Lower leg skin (tissue), 4 donors: ENCODE measurements at regions not wholly inside any gene's neighbourhood (a gene's known extent, or its start where the extent isn't known, plus 50 kb on each side); places are given as distances from the start of the nearest gene placed in this dataset.

Experiments
- DNase-seq, 2 donors: peaks; one replicate each; pipeline ENCODE4 v3.0.0-alpha.2; 2019; ENCODE audit warnings: low spot score in 2 of 2
- H3K4me3 ChIP-seq: fragments of 200-600 bp; sonication (generic); 2 replicates; pipeline ENCODE4 v1.5.1; 2017; ENCODE audit warnings: mild to moderate bottlenecking, low read depth; ENCODE audit not compliant: poor library complexity, severe bottlenecking
- POLR2A ChIP-seq, 2 donors: fragments of 450-650 bp; IDR thresholded peaks; one replicate each; pipeline ENCODE4 v1.6.1; 2016 to 2017; ENCODE audit warnings: antibody characterized with exemption in 2 of 2, mild to moderate bottlenecking in 1 of 2, moderate library complexity in 1 of 2
- WGBS, 2 donors: methylation state at CpG; one replicate each; pipeline ENCODE4 v1.1.5; 2018; 5-methylcytosine and 5-hydroxymethylcytosine counted together
- intact Hi-C: fragments of 100-400 bp; cut with DNase I; formaldehyde crosslinking; loops from one replicate; pipeline ENCODE4 v1.15.0; 2023; ENCODE audit warnings: low total_unique reads
- TF ChIP-seq, protein P1 (sequence below), 3 donors: fragments of 450-650 bp; IDR thresholded peaks; one replicate each; pipeline ENCODE4 v1.5.1; 2016; ENCODE audit warnings: antibody characterized with exemption in 3 of 3, mild to moderate bottlenecking in 3 of 3, moderate library complexity in 2 of 3

DNA sequence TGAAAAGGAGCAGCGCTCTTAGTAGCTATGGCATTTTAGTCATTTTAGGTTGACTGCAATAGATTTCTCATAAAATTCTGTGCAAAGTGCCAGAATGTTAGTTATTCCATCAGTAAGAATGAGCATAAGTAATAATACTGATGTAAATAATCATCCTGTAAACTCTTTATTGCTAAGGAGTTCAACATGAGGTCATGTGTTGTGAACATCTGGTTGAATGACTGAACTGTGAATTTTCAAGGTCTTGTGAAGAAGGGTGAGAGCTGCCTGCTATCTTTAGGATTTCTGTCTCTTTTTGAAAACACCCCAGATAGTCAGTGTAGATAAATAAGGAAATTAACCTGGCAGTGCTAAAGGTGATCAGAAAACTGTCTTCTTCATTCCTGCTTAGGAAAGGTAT lies 333.4 kb upstream of the TBC1D5 start:
- TF ChIP-seq, protein P1, sequence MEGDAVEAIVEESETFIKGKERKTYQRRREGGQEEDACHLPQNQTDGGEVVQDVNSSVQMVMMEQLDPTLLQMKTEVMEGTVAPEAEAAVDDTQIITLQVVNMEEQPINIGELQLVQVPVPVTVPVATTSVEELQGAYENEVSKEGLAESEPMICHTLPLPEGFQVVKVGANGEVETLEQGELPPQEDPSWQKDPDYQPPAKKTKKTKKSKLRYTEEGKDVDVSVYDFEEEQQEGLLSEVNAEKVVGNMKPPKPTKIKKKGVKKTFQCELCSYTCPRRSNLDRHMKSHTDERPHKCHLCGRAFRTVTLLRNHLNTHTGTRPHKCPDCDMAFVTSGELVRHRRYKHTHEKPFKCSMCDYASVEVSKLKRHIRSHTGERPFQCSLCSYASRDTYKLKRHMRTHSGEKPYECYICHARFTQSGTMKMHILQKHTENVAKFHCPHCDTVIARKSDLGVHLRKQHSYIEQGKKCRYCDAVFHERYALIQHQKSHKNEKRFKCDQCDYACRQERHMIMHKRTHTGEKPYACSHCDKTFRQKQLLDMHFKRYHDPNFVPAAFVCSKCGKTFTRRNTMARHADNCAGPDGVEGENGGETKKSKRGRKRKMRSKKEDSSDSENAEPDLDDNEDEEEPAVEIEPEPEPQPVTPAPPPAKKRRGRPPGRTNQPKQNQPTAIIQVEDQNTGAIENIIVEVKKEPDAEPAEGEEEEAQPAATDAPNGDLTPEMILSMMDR (IDR thresholded peaks at IDR 0.05), result no peak
- no peak for TF ChIP-seq POLR2A (IDR thresholded peaks at IDR 0.05)
- H3K4me3 ChIP-seq, result no peak overlapping the region
- intact Hi-C loops, result no loop called here
- no peak for DNase-seq
- WGBS, 2 donors, result 94 to 96% methylated on average over 1 of the region's 1 CpG

GRCh38 chr3:18071833-18072232 lies 329.4 kb upstream of the TBC1D5 start:
- no peak for TF ChIP-seq POLR2A (IDR thresholded peaks at IDR 0.05)
- TF ChIP-seq, protein P1 (IDR thresholded peaks at IDR 0.05), result no peak
- DNase-seq, result no peak
- intact Hi-C loops, result no loop called here
- H3K4me3 ChIP-seq, result no peak overlapping the region

DNA sequence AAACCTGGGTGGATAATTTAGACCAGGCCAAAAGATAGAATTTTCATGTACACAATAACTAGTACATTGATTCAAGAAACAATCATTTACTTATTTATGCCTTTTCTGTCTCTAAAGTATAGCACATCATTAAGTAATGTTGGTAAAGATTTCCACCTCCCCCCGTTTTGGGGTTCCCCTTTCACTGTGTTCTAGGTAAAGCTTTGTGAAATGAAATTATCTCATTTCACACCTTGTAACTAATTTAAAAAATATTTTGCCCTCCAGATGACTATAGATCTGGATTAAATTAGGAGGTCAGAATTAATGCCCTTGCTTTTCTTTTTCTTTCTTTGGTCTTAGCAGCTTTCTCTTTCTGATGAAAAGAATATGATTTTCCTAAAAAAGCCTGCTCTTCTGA lies 328.5 kb upstream of the TBC1D5 start:
- WGBS, 2 donors, result 54 to 56% methylated on average over 1 of the region's 1 CpG
- no peak for TF ChIP-seq POLR2A (IDR thresholded peaks at IDR 0.05)
- TF ChIP-seq, protein P1 (IDR thresholded peaks at IDR 0.05), result no peak
- DNase-seq, result no peak
- intact Hi-C loops, result no loop called here
- no peak overlapping the region for H3K4me3 ChIP-seq

GRCh38 chr3:18070231-18070630 lies 327.8 kb upstream of the TBC1D5 start:
- no peak for DNase-seq
- intact Hi-C loops, result no loop called here
- TF ChIP-seq, protein P1 (IDR thresholded peaks at IDR 0.05), result no peak
- no peak for TF ChIP-seq POLR2A (IDR thresholded peaks at IDR 0.05)
- no peak overlapping the region for H3K4me3 ChIP-seq
- 71 to 73% methylated on average over 2 of the region's 2 CpGs for WGBS, 2 donors

- intact Hi-C loops, result no loop called here
- no peak for DNase-seq
- 100% methylated on average over 1 of the region's 1 CpG for WGBS, 2 donors
- H3K4me3 ChIP-seq, result no peak overlapping the region
- TF ChIP-seq POLR2A (IDR thresholded peaks at IDR 0.05), result no peak
- TF ChIP-seq, protein P1 (IDR thresholded peaks at IDR 0.05), result no peak
These were observed 327.1 kb upstream of the TBC1D5 start for GRCh38 chr3:18069568-18069967.

- 47 to 62% methylated on average over 3 of the region's 3 CpGs for WGBS, 2 donors
- DNase-seq, result no peak
- TF ChIP-seq, protein P1 (IDR thresholded peaks at IDR 0.05), result no peak
- no peak for TF ChIP-seq POLR2A (IDR thresholded peaks at IDR 0.05)
- no peak overlapping the region for H3K4me3 ChIP-seq
- intact Hi-C loops, result no loop called here
These were observed 324.6 kb upstream of the TBC1D5 start for GRCh38 chr3:18066899-18067582.
